Activated T-helper 1 cell treated with anti-CD3 and anti-CD28 coated beads, Interleukin-12 subunit alpha, Interleukin-12 subunit beta, Interleukin-2, Interleukin-4 antibody, amounts not matched to agents 30 ng/mL and 10 ng/mL and 1 ng/mL, durations not matched to agents 14 hours and 24 hours and 36 hours (primary cell): ENCODE measurements at regions not wholly inside any gene's neighbourhood (a gene's known extent, or its start where the extent isn't known, plus 50 kb on each side); places are given as distances from the start of the nearest gene placed in this dataset.
"Not testable (repeated sequence)": the region's sequence is repeated elsewhere in the genome, so short reads cannot be mapped to it uniquely, and the experiment has no call there.

Source experiments
- DNase-seq: peaks from one replicate; pipeline ENCODE4 v3.0.0; 2021; ENCODE audit warnings: low spot score
- H3K27ac Mint-ChIP-seq: one replicate; pipeline ENCODE4 v1.8.0; 2021; ENCODE audit warnings: mild to moderate bottlenecking, mixed read lengths
- H3K27me3 Mint-ChIP-seq: one replicate; pipeline ENCODE4 v1.8.0; 2022; ENCODE audit warnings: mild to moderate bottlenecking, moderate library complexity, mixed read lengths; ENCODE audit not compliant: insufficient read depth
- H3K36me3 Mint-ChIP-seq: one replicate; pipeline ENCODE4 v1.8.0; 2021; ENCODE audit warnings: low read depth, mixed read lengths
- H3K4me1 Mint-ChIP-seq: one replicate; pipeline ENCODE4 v1.8.0; 2021; ENCODE audit warnings: low read depth, mixed read lengths
- H3K4me3 Mint-ChIP-seq: one replicate; pipeline ENCODE4 v1.8.0; 2021; ENCODE audit warnings: mild to moderate bottlenecking, moderate library complexity, mixed read lengths
- H3K9me3 Mint-ChIP-seq: one replicate; pipeline ENCODE4 v1.8.0; 2021; ENCODE audit warnings: mixed read lengths
- intact Hi-C: fragments of 100-400 bp; cut with micrococcal nuclease; formaldehyde crosslinking; loops from one replicate; pipeline ENCODE4 v1.15.1; 2024

GRCh38 chr6:98044791-98045470, 761.9 kb upstream of the MMS22L start:
- no peaks in the 10 kb centered on the region for H3K4me1 Mint-ChIP-seq
- no peaks in the 10 kb centered on the region for H3K9me3 Mint-ChIP-seq
- intact Hi-C loops = no loop called here
- H3K4me3 Mint-ChIP-seq = no peak overlapping the region
- DNase-seq = no peak
- H3K36me3 Mint-ChIP-seq = no peaks in the 10 kb centered on the region
- H3K27me3 Mint-ChIP-seq = no peaks in the 10 kb centered on the region
- H3K27ac Mint-ChIP-seq = no peak overlapping the region

GRCh38 chr6:98047164-98047563, 764.1 kb upstream of the MMS22L start:
- no peaks in the 10 kb centered on the region for H3K36me3 Mint-ChIP-seq
- no peak for DNase-seq
- H3K27me3 Mint-ChIP-seq = no peaks in the 10 kb centered on the region
- H3K9me3 Mint-ChIP-seq = no peaks in the 10 kb centered on the region
- intact Hi-C loops = no loop called here
- H3K27ac Mint-ChIP-seq = no peak overlapping the region
- H3K4me3 Mint-ChIP-seq = no peak overlapping the region
- no peaks in the 10 kb centered on the region for H3K4me1 Mint-ChIP-seq

- Mint-ChIP-seq H3K27ac (no peak overlapping the region), H3K36me3 (no peaks in the 10 kb centered on the region), H3K4me1 (no peaks in the 10 kb centered on the region), H3K4me3 (no peak overlapping the region), H3K27me3 (no peaks in the 10 kb centered on the region), H3K9me3 (no peaks in the 10 kb centered on the region)
- no peak for DNase-seq
- intact Hi-C loops = no loop called here
Measured at GRCh38 chr6:98047871-98048270, 764.9 kb upstream of the MMS22L start.

- H3K36me3 Mint-ChIP-seq = no peaks in the 10 kb centered on the region
- no peaks in the 10 kb centered on the region for H3K27me3 Mint-ChIP-seq
- no peak overlapping the region for H3K27ac Mint-ChIP-seq
- intact Hi-C loops = no loop called here
- H3K4me1 Mint-ChIP-seq = no peaks in the 10 kb centered on the region
- no peak overlapping the region for H3K4me3 Mint-ChIP-seq
- no peaks in the 10 kb centered on the region for H3K9me3 Mint-ChIP-seq
- no peak for DNase-seq
Measured at GRCh38 chr6:98054453-98054852, 771.4 kb upstream of the MMS22L start.

- H3K4me3 Mint-ChIP-seq = no peak overlapping the region
- H3K27me3 Mint-ChIP-seq = no peaks in the 10 kb centered on the region
- no peaks in the 10 kb centered on the region for H3K36me3 Mint-ChIP-seq
- DNase-seq = no peak
- no peaks in the 10 kb centered on the region for H3K9me3 Mint-ChIP-seq
- no peak overlapping the region for H3K27ac Mint-ChIP-seq
- intact Hi-C loops = no loop called here
- no peaks in the 10 kb centered on the region for H3K4me1 Mint-ChIP-seq
Measured at GRCh38 chr6:98056955-98057354, 773.9 kb upstream of the MMS22L start.

- intact Hi-C loops = no loop called here
- Mint-ChIP-seq H3K4me1 (no peaks in the 10 kb centered on the region), H3K27ac (no peak overlapping the region), H3K4me3 (no peak overlapping the region), H3K36me3 (no peaks in the 10 kb centered on the region), H3K9me3 (no peaks in the 10 kb centered on the region), H3K27me3 (no peaks in the 10 kb centered on the region)
- DNase-seq = no peak
Measured at GRCh38 chr6:98067375-98067774, 767.0 kb upstream of the POU3F2 start.

- DNase-seq, H3K27me3 Mint-ChIP-seq, intact Hi-C loops, H3K4me3 Mint-ChIP-seq, H3K36me3 Mint-ChIP-seq, H3K9me3 Mint-ChIP-seq, H3K27ac Mint-ChIP-seq, H3K4me1 Mint-ChIP-seq: not testable (repeated sequence)
Measured at GRCh38 chr6:98088537-98088936, 745.8 kb upstream of the POU3F2 start.

- Mint-ChIP-seq H3K36me3 (no peaks in the 10 kb centered on the region), H3K4me1 (no peaks in the 10 kb centered on the region), H3K9me3 (peaks cover 4% of the 10 kb centered on the region), H3K27ac (no peak overlapping the region), H3K27me3 (no peaks in the 10 kb centered on the region), H3K4me3 (no peak overlapping the region)
- DNase-seq = no peak
- intact Hi-C loops = no loop called here
Measured at GRCh38 chr6:98092331-98092730, 742.0 kb upstream of the POU3F2 start.

GRCh38 chr6:98094696-98095095, 739.7 kb upstream of the POU3F2 start:
- H3K4me1 Mint-ChIP-seq = no peaks in the 10 kb centered on the region
- no peak overlapping the region for H3K4me3 Mint-ChIP-seq
- DNase-seq = no peak
- H3K27ac Mint-ChIP-seq = no peak overlapping the region
- no peaks in the 10 kb centered on the region for H3K27me3 Mint-ChIP-seq
- intact Hi-C loops = no loop called here
- no peaks in the 10 kb centered on the region for H3K9me3 Mint-ChIP-seq
- no peaks in the 10 kb centered on the region for H3K36me3 Mint-ChIP-seq

- Mint-ChIP-seq H3K9me3 (peaks cover 8% of the 10 kb centered on the region), H3K27me3 (no peaks in the 10 kb centered on the region), H3K27ac (no peak overlapping the region), H3K4me1 (no peaks in the 10 kb centered on the region), H3K36me3 (no peaks in the 10 kb centered on the region), H3K4me3 (no peak overlapping the region)
- DNase-seq = no peak
- intact Hi-C loops = no loop called here
Measured at GRCh38 chr6:98107801-98108200, 726.6 kb upstream of the POU3F2 start.

GRCh38 chr6:98116455-98116854, 717.9 kb upstream of the POU3F2 start:
- no peak overlapping the region for H3K4me3 Mint-ChIP-seq
- H3K27ac Mint-ChIP-seq = no peak overlapping the region
- no peaks in the 10 kb centered on the region for H3K27me3 Mint-ChIP-seq
- DNase-seq = no peak
- no peaks in the 10 kb centered on the region for H3K36me3 Mint-ChIP-seq
- no peaks in the 10 kb centered on the region for H3K4me1 Mint-ChIP-seq
- H3K9me3 Mint-ChIP-seq = no peaks in the 10 kb centered on the region
- intact Hi-C loops = no loop called here

- intact Hi-C loops = no loop called here
- no peak overlapping the region for H3K27ac Mint-ChIP-seq
- H3K36me3 Mint-ChIP-seq = no peaks in the 10 kb centered on the region
- DNase-seq = no peak
- H3K4me3 Mint-ChIP-seq = no peak overlapping the region
- H3K4me1 Mint-ChIP-seq = no peaks in the 10 kb centered on the region
- H3K27me3 Mint-ChIP-seq = no peaks in the 10 kb centered on the region
- H3K9me3 Mint-ChIP-seq = no peaks in the 10 kb centered on the region
Measured at GRCh38 chr6:98117068-98117467, 717.3 kb upstream of the POU3F2 start.

- no peak overlapping the region for H3K4me3 Mint-ChIP-seq
Measured at GRCh38 chr6:98118397-98119045, 715.9 kb upstream of the POU3F2 start.

GRCh38 chr6:98124171-98124570, 710.2 kb upstream of the POU3F2 start:
- DNase-seq = no peak
- H3K4me1 Mint-ChIP-seq = no peaks in the 10 kb centered on the region
- H3K27ac Mint-ChIP-seq = no peak overlapping the region
- intact Hi-C loops = no loop called here
- no peaks in the 10 kb centered on the region for H3K27me3 Mint-ChIP-seq
- H3K36me3 Mint-ChIP-seq = no peaks in the 10 kb centered on the region
- H3K9me3 Mint-ChIP-seq = no peaks in the 10 kb centered on the region
- H3K4me3 Mint-ChIP-seq = no peak overlapping the region

More at GRCh38 chr6:98118397-98119045, 715.9 kb upstream of the POU3F2 start:
- no peaks in the 10 kb centered on the region for H3K4me1 Mint-ChIP-seq
- no peak overlapping the region for H3K27ac Mint-ChIP-seq
- no peaks in the 10 kb centered on the region for H3K27me3 Mint-ChIP-seq
- H3K36me3 Mint-ChIP-seq = no peaks in the 10 kb centered on the region
- no peak for DNase-seq
- H3K9me3 Mint-ChIP-seq = no peaks in the 10 kb centered on the region
- intact Hi-C loops = no loop called here
